Osteoblast (primary cell): ENCODE measurements at regions not wholly inside any gene's neighbourhood (a gene's known extent, or its start where the extent isn't known, plus 50 kb on each side); places are given as distances from the start of the nearest gene placed in this dataset.

Source experiments
- DNase-seq: peaks from one replicate; pipeline ENCODE4 v3.0.0; 2011; ENCODE audit warnings: low spot score, mixed read lengths; ENCODE audit not compliant: insufficient read length; ENCODE audit errors: missing footprints
- H2AFZ ChIP-seq: 2 replicates; pipeline ENCODE4 v1.6.0; 2011; ENCODE audit warnings: mild to moderate bottlenecking, low read length
- H3K27ac ChIP-seq: 2 replicates; pipeline ENCODE4 v1.5.1; 2011; ENCODE audit warnings: mild to moderate bottlenecking, low read depth, low read length, moderate library complexity
- H3K27me3 ChIP-seq: 2 replicates; pipeline ENCODE4 v1.6.0; 2012; ENCODE audit warnings: mild to moderate bottlenecking, control low read depth, inconsistent platforms, low read length, moderate library complexity; ENCODE audit not compliant: insufficient read depth
- H3K36me3 ChIP-seq: 2 replicates; pipeline ENCODE4 v1.5.1; 2011; ENCODE audit warnings: mild to moderate bottlenecking, low read length, control low read depth, moderate library complexity; ENCODE audit not compliant: insufficient read depth
- H3K4me1 ChIP-seq: 2 replicates; pipeline ENCODE4 v1.5.1; 2011; ENCODE audit warnings: mild to moderate bottlenecking, low read length, control low read depth, moderate library complexity; ENCODE audit not compliant: insufficient read depth
- H3K4me2 ChIP-seq: 2 replicates; pipeline ENCODE4 v1.6.0; 2011; ENCODE audit warnings: mild to moderate bottlenecking, low read length; ENCODE audit not compliant: insufficient read depth
- H3K4me3 ChIP-seq: fragments of 200-600 bp; sonication (generic); 3 replicates; pipeline ENCODE4 v1.5.1; 2012; ENCODE audit warnings: mild to moderate bottlenecking, low read length, inconsistent platforms; ENCODE audit not compliant: insufficient read depth
- H3K79me2 ChIP-seq: 2 replicates; pipeline ENCODE4 v1.6.0; 2012; ENCODE audit warnings: mild to moderate bottlenecking, low read length, control low read depth, inconsistent platforms; ENCODE audit not compliant: insufficient read depth
- H3K9me3 ChIP-seq: 2 replicates; pipeline ENCODE4 v1.5.1; 2011; ENCODE audit warnings: low read depth, low read length, control low read depth
- H4K20me1 ChIP-seq: 2 replicates; pipeline ENCODE4 v1.6.0; 2012; ENCODE audit warnings: mild to moderate bottlenecking, low read length, control low read depth; ENCODE audit not compliant: insufficient read depth
- CTCF ChIP-seq: IDR thresholded peaks from 2 replicates; pipeline ENCODE4 v1.5.1; 2011; ENCODE audit warnings: mild to moderate bottlenecking, low read depth, low read length, moderate library complexity; ENCODE audit errors: extremely low read depth

- Histone ChIP-seq H3K4me1 (peaks cover 2% of the 10 kb centered on the region), H3K4me3 (no peak overlapping the region), H3K36me3 (no peaks in the 10 kb centered on the region), H3K27ac (no peak overlapping the region), H4K20me1 (no peaks in the 10 kb centered on the region), H3K9me3 (no peaks in the 10 kb centered on the region), H3K4me2 (no peak overlapping the region), H3K79me2 (no peaks in the 10 kb centered on the region), H2AFZ (no peak overlapping the region), H3K27me3 (no peaks in the 10 kb centered on the region)
- TF ChIP-seq CTCF, result no peak
- DNase-seq, result no peak
These were observed 155.0 kb upstream of the TMPO start for GRCh38 chr12:98360401-98360800.

GRCh38 chr12:98369581-98369980 lies 145.8 kb upstream of the TMPO start:
- no peak for DNase-seq
- H3K79me2 ChIP-seq, result no peaks in the 10 kb centered on the region
- H3K4me2 ChIP-seq, result no peak overlapping the region
- no peaks in the 10 kb centered on the region for H3K4me1 ChIP-seq
- no peaks in the 10 kb centered on the region for H3K9me3 ChIP-seq
- H3K4me3 ChIP-seq, result no peak overlapping the region
- no peaks in the 10 kb centered on the region for H3K36me3 ChIP-seq
- TF ChIP-seq CTCF, result no peak
- H2AFZ ChIP-seq, result no peak overlapping the region
- H3K27ac ChIP-seq, result no peak overlapping the region
- H4K20me1 ChIP-seq, result no peaks in the 10 kb centered on the region
- H3K27me3 ChIP-seq, result no peaks in the 10 kb centered on the region

GRCh38 chr12:98370976-98371375 lies 144.4 kb upstream of the TMPO start:
- DNase-seq, result no peak
- Histone ChIP-seq H3K27me3 (peaks cover 3% of the 10 kb centered on the region), H3K79me2 (no peaks in the 10 kb centered on the region), H3K4me1 (no peaks in the 10 kb centered on the region), H3K36me3 (no peaks in the 10 kb centered on the region), H4K20me1 (no peaks in the 10 kb centered on the region), H3K4me2 (no peak overlapping the region), H3K9me3 (no peaks in the 10 kb centered on the region), H2AFZ (no peak overlapping the region), H3K27ac (no peak overlapping the region), H3K4me3 (no peak overlapping the region)
- TF ChIP-seq CTCF, result no peak

- H3K4me3 ChIP-seq, result no peak overlapping the region
- no peaks in the 10 kb centered on the region for H3K9me3 ChIP-seq
- TF ChIP-seq CTCF, result no peak
- H3K4me1 ChIP-seq, result no peaks in the 10 kb centered on the region
- no peak overlapping the region for H3K4me2 ChIP-seq
- H2AFZ ChIP-seq, result no peak overlapping the region
- H4K20me1 ChIP-seq, result no peaks in the 10 kb centered on the region
- DNase-seq, result no peak
- H3K27ac ChIP-seq, result no peak overlapping the region
- no peaks in the 10 kb centered on the region for H3K79me2 ChIP-seq
- H3K27me3 ChIP-seq, result peaks cover 3% of the 10 kb centered on the region
- H3K36me3 ChIP-seq, result no peaks in the 10 kb centered on the region
These were observed 144.0 kb upstream of the TMPO start for GRCh38 chr12:98371419-98371818.
